ENCODE measurements at regions not wholly inside any gene's neighbourhood (a gene's known extent, or its start where the extent isn't known, plus 50 kb on each side); places are given as distances from the start of the nearest gene placed in this dataset.
A peak's percentile ranks its signal among the peaks of the same experiment; 100 is the strongest.

- no peak overlapping the region for H3K4me3 ChIP-seq (ENCODE audit: low read depth, low read length)
- no peak for TF ChIP-seq CTCF (IDR thresholded peaks at IDR 0.05; ENCODE audit: insufficient read depth, low read depth, low read length)
- no peak for DNase-seq (ENCODE audit: low read depth)
These were observed 123.5 kb downstream of the SNX19 start for GRCh38 chr11:130792772-130793171.

- TF ChIP-seq CTCF (IDR thresholded peaks at IDR 0.05; ENCODE audit: insufficient read depth, low read depth, low read length) = no peak
- DNase-seq (ENCODE audit: low read depth) = no peak
- H3K4me3 ChIP-seq (ENCODE audit: low read depth, low read length) = no peak overlapping the region
These were observed 119.5 kb downstream of the SNX19 start for GRCh38 chr11:130796828-130797227.

- DNase-seq (ENCODE audit: low read depth) = peak; percentile 63
- no peak overlapping the region for H3K4me3 ChIP-seq (ENCODE audit: low read depth, low read length)
- no peak for TF ChIP-seq CTCF (IDR thresholded peaks at IDR 0.05; ENCODE audit: insufficient read depth, low read depth, low read length)
These were observed 118.0 kb downstream of the SNX19 start for GRCh38 chr11:130798280-130798679.

- DNase-seq (ENCODE audit: low read depth) = no peak
These were observed 117.5 kb downstream of the SNX19 start for GRCh38 chr11:130798801-130799200.

GRCh38 chr11:130801333-130802122 lies 114.8 kb downstream of the SNX19 start:
- TF ChIP-seq CTCF (IDR thresholded peaks at IDR 0.05; ENCODE audit: insufficient read depth, low read depth, low read length) = no peak
- no peak for DNase-seq (ENCODE audit: low read depth)
- no peak overlapping the region for H3K4me3 ChIP-seq (ENCODE audit: low read depth, low read length)

More at GRCh38 chr11:130798801-130799200, 117.5 kb downstream of the SNX19 start:
- TF ChIP-seq CTCF (IDR thresholded peaks at IDR 0.05; ENCODE audit: insufficient read depth, low read depth, low read length) = no peak
- no peak overlapping the region for H3K4me3 ChIP-seq (ENCODE audit: low read depth, low read length)

- DNase-seq (ENCODE audit: low read depth) = no peak
- H3K4me3 ChIP-seq (ENCODE audit: low read depth, low read length) = no peak overlapping the region
- no peak for TF ChIP-seq CTCF (IDR thresholded peaks at IDR 0.05; ENCODE audit: insufficient read depth, low read depth, low read length)
These were observed 113.7 kb downstream of the SNX19 start for GRCh38 chr11:130802567-130802966.
